PC-3 (cell line): ENCODE measurements at regions not wholly inside any gene's neighbourhood (a gene's known extent, or its start where the extent isn't known, plus 50 kb on each side); places are given as distances from the start of the nearest gene placed in this dataset.

Experiments
- CTCF ChIP-seq: fragments of 300-600 bp; sonication (generic); conservative IDR thresholded peaks from 2 replicates; pipeline ENCODE4 v1.5.1; 2017; ENCODE audit warnings: antibody characterized with exemption, low read depth, mild to moderate bottlenecking, low read length
- EZH2 ChIP-seq: fragments of 300-600 bp; sonication (generic); IDR thresholded peaks from one replicate; pipeline ENCODE4 v1.6.1; 2017; ENCODE audit warnings: antibody characterized with exemption, mild to moderate bottlenecking, low read length; ENCODE audit not compliant: unreplicated experiment
- EZH2phosphoT487 ChIP-seq: fragments of 300-600 bp; sonication (generic); IDR thresholded peaks from 2 replicates; pipeline ENCODE4 v1.6.1; 2018; ENCODE audit warnings: mild to moderate bottlenecking, antibody characterized with exemption, low read length, borderline replicate concordance

- TF ChIP-seq EZH2phosphoT487 (no peak), CTCF (no peak), EZH2 (no peak)
Measured at GRCh38 chr5:104187656-104188055, 625.1 kb upstream of the NUDT12 start.
